Bronchial epithelial cell (primary cell): ENCODE measurements at regions not wholly inside any gene's neighbourhood (a gene's known extent, or its start where the extent isn't known, plus 50 kb on each side); places are given as distances from the start of the nearest gene placed in this dataset.
A peak's percentile ranks its signal among the peaks of the same experiment; 100 is the strongest.

ENCODE experiments used
- DNase-seq: peaks from one replicate; pipeline ENCODE4 v3.0.0-alpha.2; 2010; ENCODE audit warnings: low read depth
- FAIRE-seq: peaks from 2 replicates; lab custom pipeline; 2011; peaks lifted over from hg19 to GRCh38; lab: Jason Lieb, UNC
- H3K27me3 ChIP-seq: 2 replicates; pipeline ENCODE4 v1.5.1; 2011; ENCODE audit warnings: low read length; ENCODE audit not compliant: control insufficient read depth, insufficient read depth
- H3K36me3 ChIP-seq: 2 replicates; pipeline ENCODE4 v1.5.1; 2011; ENCODE audit warnings: low read length; ENCODE audit not compliant: control insufficient read depth, insufficient read depth
- H3K4me3 ChIP-seq: 2 replicates; pipeline ENCODE4 v1.5.1; 2011; ENCODE audit warnings: mild to moderate bottlenecking, low read depth, low read length, control low read depth
- CTCF ChIP-seq: IDR thresholded peaks from 2 replicates; pipeline ENCODE4 v1.5.1; 2011; ENCODE audit warnings: mild to moderate bottlenecking, moderate library complexity, low read length, control low read depth, inconsistent platforms; ENCODE audit not compliant: insufficient read depth, severe bottlenecking

GRCh38 chr20:40410028-40410427, 279.0 kb downstream of the MAFB start:
- no peak for DNase-seq
- TF ChIP-seq CTCF, result no peak
- no peak for FAIRE-seq
- no peaks in the 10 kb centered on the region for H3K36me3 ChIP-seq
- no peak overlapping the region for H3K4me3 ChIP-seq
- H3K27me3 ChIP-seq, result no peaks in the 10 kb centered on the region

GRCh38 chr20:40397467-40397866, 291.6 kb downstream of the MAFB start:
- no peak for TF ChIP-seq CTCF
- H3K36me3 ChIP-seq, result no peaks in the 10 kb centered on the region
- FAIRE-seq (no peak), DNase-seq (no peak)
- H3K27me3 ChIP-seq, result no peaks in the 10 kb centered on the region
- H3K4me3 ChIP-seq, result no peak overlapping the region

- no peak for TF ChIP-seq CTCF
- Histone ChIP-seq H3K4me3 (no peak overlapping the region), H3K27me3 (no peaks in the 10 kb centered on the region), H3K36me3 (no peaks in the 10 kb centered on the region)
- DNase-seq, result no peak
- FAIRE-seq, result no peak
Measured at GRCh38 chr20:40393197-40394079, 295.6 kb downstream of the MAFB start.

GRCh38 chr20:40390654-40391053, 298.4 kb downstream of the MAFB start:
- Histone ChIP-seq H3K4me3 (no peak overlapping the region), H3K36me3 (no peaks in the 10 kb centered on the region), H3K27me3 (no peaks in the 10 kb centered on the region)
- TF ChIP-seq CTCF, result no peak
- DNase-seq (peak; percentile 17), FAIRE-seq (no peak)

- no peak for TF ChIP-seq CTCF
- H3K36me3 ChIP-seq, result no peaks in the 10 kb centered on the region
- DNase-seq (no peak), FAIRE-seq (no peak)
- H3K4me3 ChIP-seq, result no peak overlapping the region
- no peaks in the 10 kb centered on the region for H3K27me3 ChIP-seq
Measured at GRCh38 chr20:40370800-40371199, 318.2 kb downstream of the MAFB start.
